Ovary (tissue), 7 donors: ENCODE measurements at regions not wholly inside any gene's neighbourhood (a gene's known extent, or its start where the extent isn't known, plus 50 kb on each side); places are given as distances from the start of the nearest gene placed in this dataset.

ENCODE experiments used
- DNase-seq, 5 donors: peaks; one replicate each; pipeline ENCODE4 v3.0.0-alpha.2; 2019 to 2020
- H3K27ac ChIP-seq, 2 donors: fragments of 200-600 bp; one replicate each; pipeline versions ENCODE4 v1.5.1 to v1.8.0; 2019 to 2022
- H3K27me3 ChIP-seq: fragments of 200-600 bp; one replicate; pipeline ENCODE4 v1.8.0; 2022
- H3K36me3 ChIP-seq: fragments of 200-600 bp; sonication (generic); one replicate; pipeline ENCODE4 v1.5.1; 2019
- H3K4me1 ChIP-seq: one replicate; pipeline ENCODE4 v1.8.1; 2013; ENCODE audit warnings: mild to moderate bottlenecking, moderate library complexity; ENCODE audit not compliant: insufficient read depth
- H3K4me3 ChIP-seq: fragments of 200-600 bp; sonication (generic); one replicate; pipeline ENCODE4 v1.5.1; 2017
- H3K9me3 ChIP-seq, 2 donors: fragments of 200-600 bp in 1 of 2; sonication (generic) in 1 of 2; one replicate each; pipeline versions ENCODE4 v1.5.1 to v1.8.1; 2013 to 2019; ENCODE audit warnings: mild to moderate bottlenecking in 1 of 2, moderate library complexity in 1 of 2
- EP300 ChIP-seq: sonication (generic); formaldehyde crosslinking; IDR thresholded peaks from one replicate; pipeline ENCODE4 v1.6.1; 2017; ENCODE audit warnings: antibody characterized with exemption
- POLR2A ChIP-seq: fragments of 450-650 bp; IDR thresholded peaks from one replicate; pipeline ENCODE4 v1.6.1; 2017; ENCODE audit warnings: antibody characterized with exemption, mild to moderate bottlenecking, moderate library complexity
- WGBS, 3 donors: extraction: QIAGEN DNeasy Blood & Tissue Kit in 1 of 3; methylation state at CpG; one replicate each; pipeline versions ENCODE4 v1.1.5 to v1.1.7; 2013 to 2017; 5-methylcytosine and 5-hydroxymethylcytosine counted together
- intact Hi-C, 4 donors: fragments of 100-400 bp; cut with DNase I; formaldehyde crosslinking; loops; one replicate each; pipeline versions ENCODE4 v1.11.0 to v1.15.1; 2022 to 2023
- TF ChIP-seq, protein P1 (sequence below), 3 donors: fragments of 450-650 bp in 2 of 3; fragments of 200-600 bp in 1 of 3; IDR thresholded peaks; one replicate each; pipeline versions ENCODE4 v1.5.1 to v1.8.0; 2016 to 2022; ENCODE audit warnings: antibody characterized with exemption in 3 of 3, mild to moderate bottlenecking in 1 of 3
- donor health status: DM: no; HTN: no; CAD: no; lungs with moderate emphysema.
- donor health status: DM: no; HTN: no; CAD: no.
- donor health status: Bipolar disorder and iron deficiency.
- donor health status: DM: no; HTN: no; CAD: no.
- donor health status: DM: yes; HTN: yes; CAD: no.

- Histone ChIP-seq H3K4me1 (no peaks in the 10 kb centered on the region), H3K27me3 (no peaks in the 10 kb centered on the region), H3K9me3 (no peaks in the 10 kb centered on the region), H3K36me3 (no peaks in the 10 kb centered on the region), H3K27ac (no peak overlapping the region), H3K4me3 (no peak overlapping the region)
- WGBS, 3 donors = 91 to 95% (median 91%) methylated on average over 6 of the region's 6 CpGs
- TF ChIP-seq, protein P1, sequence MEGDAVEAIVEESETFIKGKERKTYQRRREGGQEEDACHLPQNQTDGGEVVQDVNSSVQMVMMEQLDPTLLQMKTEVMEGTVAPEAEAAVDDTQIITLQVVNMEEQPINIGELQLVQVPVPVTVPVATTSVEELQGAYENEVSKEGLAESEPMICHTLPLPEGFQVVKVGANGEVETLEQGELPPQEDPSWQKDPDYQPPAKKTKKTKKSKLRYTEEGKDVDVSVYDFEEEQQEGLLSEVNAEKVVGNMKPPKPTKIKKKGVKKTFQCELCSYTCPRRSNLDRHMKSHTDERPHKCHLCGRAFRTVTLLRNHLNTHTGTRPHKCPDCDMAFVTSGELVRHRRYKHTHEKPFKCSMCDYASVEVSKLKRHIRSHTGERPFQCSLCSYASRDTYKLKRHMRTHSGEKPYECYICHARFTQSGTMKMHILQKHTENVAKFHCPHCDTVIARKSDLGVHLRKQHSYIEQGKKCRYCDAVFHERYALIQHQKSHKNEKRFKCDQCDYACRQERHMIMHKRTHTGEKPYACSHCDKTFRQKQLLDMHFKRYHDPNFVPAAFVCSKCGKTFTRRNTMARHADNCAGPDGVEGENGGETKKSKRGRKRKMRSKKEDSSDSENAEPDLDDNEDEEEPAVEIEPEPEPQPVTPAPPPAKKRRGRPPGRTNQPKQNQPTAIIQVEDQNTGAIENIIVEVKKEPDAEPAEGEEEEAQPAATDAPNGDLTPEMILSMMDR (IDR thresholded peaks at IDR 0.05) = no peak
- TF ChIP-seq EP300 (no peak), POLR2A (no peak)
- intact Hi-C loops = no loop called here
- DNase-seq = no peak
Observed at GRCh38 chr4:38233727-38234480, 273.7 kb downstream of the PTTG2 start.

DNA sequence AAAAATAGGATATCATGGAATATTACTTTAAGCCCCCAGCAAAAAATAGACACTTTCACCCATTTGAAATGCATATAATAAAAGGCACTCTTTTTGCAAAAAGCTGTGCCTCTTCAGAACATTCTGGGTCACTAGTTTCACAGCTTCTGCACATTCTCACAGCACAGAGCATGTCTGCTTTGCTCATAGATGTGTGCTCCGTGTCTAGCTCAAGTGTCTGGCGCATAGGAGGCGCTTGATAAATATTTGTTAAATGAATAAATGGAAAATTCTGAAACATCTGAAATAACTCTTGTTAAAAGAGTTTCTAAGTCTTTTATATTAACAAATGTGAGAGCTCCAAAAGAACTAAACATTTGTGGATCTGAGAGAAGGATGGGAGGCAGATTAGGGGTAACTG, 275.2 kb downstream of the PTTG2 start:
- Histone ChIP-seq H3K27me3 (no peaks in the 10 kb centered on the region), H3K9me3 (no peaks in the 10 kb centered on the region), H3K27ac (no peak overlapping the region), H3K36me3 (no peaks in the 10 kb centered on the region), H3K4me1 (no peaks in the 10 kb centered on the region), H3K4me3 (no peak overlapping the region)
- 69 to 80% (median 73%) methylated on average over 3 of the region's 3 CpGs for WGBS, 3 donors
- intact Hi-C loops = no loop called here
- TF ChIP-seq, protein P1 (IDR thresholded peaks at IDR 0.05) = no peak
- TF ChIP-seq POLR2A (no peak), EP300 (no peak)
- no peak for DNase-seq

DNA sequence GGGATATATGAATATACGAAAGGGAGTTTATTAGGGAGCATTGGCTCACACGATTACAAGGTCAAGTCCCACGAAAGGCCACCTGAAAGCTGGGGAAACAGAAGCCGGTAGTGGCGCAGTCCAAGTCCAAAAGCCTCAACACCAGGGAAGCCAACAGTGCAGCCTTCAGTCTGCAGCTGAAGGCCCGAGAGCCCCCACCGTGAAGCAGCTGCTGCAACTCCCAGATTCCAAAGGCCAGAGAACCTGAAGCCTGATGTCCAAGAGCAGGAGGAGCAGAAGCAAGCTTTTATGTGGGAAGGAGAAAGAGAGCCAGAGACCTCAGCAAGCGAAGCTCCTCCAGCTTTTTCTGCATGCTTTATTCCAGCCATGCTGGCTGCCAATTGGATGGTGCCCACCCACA, 275.8 kb downstream of the PTTG2 start:
- Histone ChIP-seq H3K27me3 (no peaks in the 10 kb centered on the region), H3K9me3 (no peaks in the 10 kb centered on the region), H3K4me3 (no peak overlapping the region), H3K27ac (no peak overlapping the region), H3K4me1 (no peaks in the 10 kb centered on the region), H3K36me3 (no peaks in the 10 kb centered on the region)
- 71 to 83% (median 80%) methylated on average over 8 of the region's 8 CpGs for WGBS, 3 donors
- DNase-seq = no peak
- intact Hi-C loops = no loop called here
- TF ChIP-seq, protein P1 (IDR thresholded peaks at IDR 0.05) = no peak
- TF ChIP-seq EP300 (no peak), POLR2A (no peak)

GRCh38 chr4:38236503-38236902, 276.3 kb downstream of the PTTG2 start:
- no peaks in the 10 kb centered on the region for H3K27me3 ChIP-seq
- no peak for TF ChIP-seq POLR2A
- intact Hi-C loops = no loop called here
- no peaks in the 10 kb centered on the region for H3K4me1 ChIP-seq
- no peak for DNase-seq
- no peak overlapping the region for H3K27ac ChIP-seq
- no peaks in the 10 kb centered on the region for H3K9me3 ChIP-seq
- H3K4me3 ChIP-seq = no peak overlapping the region
- 81 to 95% (median 82%) methylated on average over 3 of the region's 3 CpGs for WGBS, 3 donors
- no peaks in the 10 kb centered on the region for H3K36me3 ChIP-seq

DNA sequence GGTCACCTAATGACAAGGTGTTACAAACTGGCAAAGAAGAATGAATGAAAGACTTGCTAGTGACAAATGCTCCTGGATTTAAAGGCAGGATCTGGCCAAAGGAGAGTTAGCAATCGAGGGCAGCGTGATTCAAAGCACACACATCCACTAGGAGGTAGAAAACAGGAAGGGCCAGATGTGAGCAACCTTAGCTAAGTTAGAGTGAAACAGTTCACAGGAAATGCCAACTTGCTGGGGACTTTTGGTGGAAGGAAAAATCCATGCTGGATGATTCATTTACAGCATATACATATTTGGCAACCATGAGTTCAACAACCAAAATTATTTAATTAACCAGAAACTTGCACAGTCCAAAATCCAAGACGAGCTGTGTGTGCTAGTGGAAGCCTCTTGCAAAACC, 276.9 kb downstream of the PTTG2 start:
- H3K9me3 ChIP-seq = no peaks in the 10 kb centered on the region
- WGBS, 3 donors = 69 to 73% (median 72%) methylated on average over 3 of the region's 3 CpGs
- H3K4me3 ChIP-seq = no peak overlapping the region
- TF ChIP-seq POLR2A = no peak
- TF ChIP-seq, protein P1 (IDR thresholded peaks at IDR 0.05) = no peak
- TF ChIP-seq EP300 = no peak
- no peaks in the 10 kb centered on the region for H3K36me3 ChIP-seq
- H3K4me1 ChIP-seq = no peaks in the 10 kb centered on the region
- H3K27me3 ChIP-seq = no peaks in the 10 kb centered on the region
- intact Hi-C loops = no loop called here
- no peak for DNase-seq
- no peak overlapping the region for H3K27ac ChIP-seq
